Activated naive CD8-positive, alpha-beta T cell treated with anti-CD3 and anti-CD28 coated beads for 36 hours (primary cell): ENCODE measurements at regions not wholly inside any gene's neighbourhood (a gene's known extent, or its start where the extent isn't known, plus 50 kb on each side); places are given as distances from the start of the nearest gene placed in this dataset.
"Not testable (repeated sequence)": the region's sequence is repeated elsewhere in the genome, so short reads cannot be mapped to it uniquely, and the experiment has no call there.

Experiments
- DNase-seq: peaks from one replicate; pipeline ENCODE4 v3.0.0; 2021
- H3K27ac Mint-ChIP-seq: one replicate; pipeline ENCODE4 v1.8.0; 2022; ENCODE audit warnings: mild to moderate bottlenecking, moderate library complexity, mixed read lengths
- H3K27me3 Mint-ChIP-seq: one replicate; pipeline ENCODE4 v1.8.0; 2022; ENCODE audit warnings: mild to moderate bottlenecking, mixed read lengths
- H3K36me3 Mint-ChIP-seq: one replicate; pipeline ENCODE4 v1.8.0; 2021; ENCODE audit warnings: mild to moderate bottlenecking, mixed read lengths
- H3K4me1 Mint-ChIP-seq: one replicate; pipeline ENCODE4 v1.8.0; 2021; ENCODE audit warnings: mixed read lengths
- H3K4me3 Mint-ChIP-seq: one replicate; pipeline ENCODE4 v1.8.0; 2022; ENCODE audit warnings: mild to moderate bottlenecking, moderate library complexity, mixed read lengths
- H3K9me3 Mint-ChIP-seq: one replicate; pipeline ENCODE4 v1.8.0; 2022; ENCODE audit warnings: mixed read lengths

- Mint-ChIP-seq H3K36me3 (no peaks in the 10 kb centered on the region), H3K27ac (no peak overlapping the region), H3K27me3 (no peaks in the 10 kb centered on the region), H3K4me3 (no peak overlapping the region), H3K4me1 (no peaks in the 10 kb centered on the region), H3K9me3 (peaks cover 2% of the 10 kb centered on the region)
- DNase-seq: no peak
Observed at GRCh38 chr2:13821255-13821880, 811.1 kb upstream of the LRATD1 start.

DNA sequence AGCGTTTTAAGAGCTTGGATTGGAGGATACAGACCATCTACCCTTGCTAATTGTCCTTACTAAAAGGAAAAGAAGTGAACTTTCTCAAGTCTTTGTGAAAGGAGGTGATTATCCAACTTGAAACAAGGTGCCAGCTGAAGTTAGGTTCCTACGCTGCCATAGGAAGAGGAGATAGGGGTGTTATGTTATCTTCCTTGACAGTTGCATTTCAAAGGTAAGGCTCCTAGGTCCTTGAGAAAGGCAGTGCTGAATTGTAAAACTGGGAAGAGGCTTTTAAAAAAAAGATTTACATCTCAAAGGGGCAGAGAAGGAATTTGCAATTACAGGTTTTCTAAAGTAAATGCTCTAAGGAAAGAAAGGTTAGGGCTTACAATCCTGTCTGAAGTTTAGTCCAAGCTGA is 810.2 kb upstream of the LRATD1 start:
- Mint-ChIP-seq H3K36me3 (no peaks in the 10 kb centered on the region), H3K9me3 (peaks cover 2% of the 10 kb centered on the region), H3K27me3 (no peaks in the 10 kb centered on the region), H3K4me1 (no peaks in the 10 kb centered on the region), H3K4me3 (no peak overlapping the region), H3K27ac (no peak overlapping the region)
- no peak for DNase-seq

DNA sequence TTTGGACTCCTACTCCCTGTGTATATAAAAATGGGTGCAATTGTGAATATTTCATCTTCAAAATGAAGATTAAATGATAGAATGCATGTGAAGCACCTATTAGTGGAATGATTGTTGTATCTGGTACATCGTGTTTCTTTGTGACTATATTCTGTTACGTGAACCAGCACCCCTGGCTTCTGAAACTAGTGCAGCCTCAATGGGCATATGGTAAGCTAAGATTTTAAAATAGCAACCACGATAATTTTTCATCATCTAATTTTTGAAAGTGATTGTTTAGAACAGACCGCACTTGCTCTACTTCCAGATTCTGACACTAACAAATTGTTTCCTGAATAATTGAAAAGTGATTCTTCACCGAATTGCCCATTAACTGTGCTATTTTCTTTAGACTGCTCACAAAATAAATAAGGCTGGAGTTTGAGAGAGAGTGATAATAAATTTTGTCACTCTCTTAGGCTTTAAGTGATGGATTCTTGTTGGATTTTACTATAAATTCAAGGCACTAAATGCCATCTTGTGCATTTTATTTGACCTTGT is 806.1 kb upstream of the LRATD1 start:
- Mint-ChIP-seq H3K9me3 (peaks cover 3% of the 10 kb centered on the region), H3K4me3 (no peak overlapping the region), H3K36me3 (no peaks in the 10 kb centered on the region), H3K27me3 (no peaks in the 10 kb centered on the region), H3K4me1 (no peaks in the 10 kb centered on the region), H3K27ac (no peak overlapping the region)
- no peak for DNase-seq

- Mint-ChIP-seq H3K36me3 (no peaks in the 10 kb centered on the region), H3K9me3 (peaks cover 3% of the 10 kb centered on the region), H3K27ac (no peak overlapping the region), H3K4me3 (no peak overlapping the region), H3K4me1 (no peaks in the 10 kb centered on the region), H3K27me3 (no peaks in the 10 kb centered on the region)
- no peak for DNase-seq
Observed at GRCh38 chr2:13858626-13859025, 773.9 kb upstream of the LRATD1 start.

- H3K9me3 Mint-ChIP-seq, H3K27me3 Mint-ChIP-seq, DNase-seq, H3K4me1 Mint-ChIP-seq, H3K4me3 Mint-ChIP-seq, H3K27ac Mint-ChIP-seq, H3K36me3 Mint-ChIP-seq: not testable (repeated sequence)
Observed at GRCh38 chr2:13868275-13868674, 764.2 kb upstream of the LRATD1 start.

GRCh38 chr2:13876491-13877037 is 756.0 kb upstream of the LRATD1 start:
- Mint-ChIP-seq H3K36me3 (no peaks in the 10 kb centered on the region), H3K9me3 (peaks cover 5% of the 10 kb centered on the region), H3K4me3 (no peak overlapping the region), H3K27ac (no peak overlapping the region), H3K4me1 (no peaks in the 10 kb centered on the region), H3K27me3 (no peaks in the 10 kb centered on the region)
- no peak for DNase-seq

GRCh38 chr2:13877571-13877970 is 754.9 kb upstream of the LRATD1 start:
- Mint-ChIP-seq H3K36me3 (no peaks in the 10 kb centered on the region), H3K27me3 (no peaks in the 10 kb centered on the region), H3K27ac (no peak overlapping the region), H3K4me1 (no peaks in the 10 kb centered on the region), H3K9me3 (peaks cover 5% of the 10 kb centered on the region), H3K4me3 (no peak overlapping the region)
- DNase-seq: no peak

- Mint-ChIP-seq H3K4me1 (no peaks in the 10 kb centered on the region), H3K9me3 (peaks cover 2% of the 10 kb centered on the region), H3K27ac (peak overlapping the region; percentile 48), H3K27me3 (no peaks in the 10 kb centered on the region), H3K4me3 (no peak overlapping the region), H3K36me3 (no peaks in the 10 kb centered on the region)
- no peak for DNase-seq
Observed at GRCh38 chr2:13884291-13884976, 748.1 kb upstream of the LRATD1 start.

- no peaks in the 10 kb centered on the region for H3K36me3 Mint-ChIP-seq
- H3K27me3 Mint-ChIP-seq: no peaks in the 10 kb centered on the region
- DNase-seq: no peak
- H3K4me3 Mint-ChIP-seq: no peak overlapping the region
- H3K27ac Mint-ChIP-seq: no peak overlapping the region
- H3K9me3 Mint-ChIP-seq: peaks cover 1% of the 10 kb centered on the region
- no peaks in the 10 kb centered on the region for H3K4me1 Mint-ChIP-seq
Observed at GRCh38 chr2:13901526-13901925, 731.0 kb upstream of the LRATD1 start.

GRCh38 chr2:13905831-13906230 is 726.7 kb upstream of the LRATD1 start:
- no peaks in the 10 kb centered on the region for H3K36me3 Mint-ChIP-seq
- H3K4me3 Mint-ChIP-seq: no peak overlapping the region
- H3K4me1 Mint-ChIP-seq: no peaks in the 10 kb centered on the region
- H3K27ac Mint-ChIP-seq: no peak overlapping the region
- peaks cover 1% of the 10 kb centered on the region for H3K9me3 Mint-ChIP-seq
- DNase-seq: no peak
- no peaks in the 10 kb centered on the region for H3K27me3 Mint-ChIP-seq

GRCh38 chr2:13916066-13916465 is 716.5 kb upstream of the LRATD1 start:
- Mint-ChIP-seq H3K27ac (no peak overlapping the region), H3K4me1 (no peaks in the 10 kb centered on the region), H3K4me3 (no peak overlapping the region), H3K36me3 (no peaks in the 10 kb centered on the region), H3K9me3 (peaks cover 7% of the 10 kb centered on the region), H3K27me3 (no peaks in the 10 kb centered on the region)
- no peak for DNase-seq

GRCh38 chr2:13917958-13918357 is 714.6 kb upstream of the LRATD1 start:
- Mint-ChIP-seq H3K36me3 (no peaks in the 10 kb centered on the region), H3K27ac (no peak overlapping the region), H3K9me3 (peaks cover 13% of the 10 kb centered on the region), H3K4me1 (no peaks in the 10 kb centered on the region), H3K4me3 (no peak overlapping the region), H3K27me3 (no peaks in the 10 kb centered on the region)
- no peak for DNase-seq

GRCh38 chr2:13919981-13920382 is 712.5 kb upstream of the LRATD1 start:
- Mint-ChIP-seq H3K4me1 (no peaks in the 10 kb centered on the region), H3K4me3 (no peak overlapping the region)

DNA sequence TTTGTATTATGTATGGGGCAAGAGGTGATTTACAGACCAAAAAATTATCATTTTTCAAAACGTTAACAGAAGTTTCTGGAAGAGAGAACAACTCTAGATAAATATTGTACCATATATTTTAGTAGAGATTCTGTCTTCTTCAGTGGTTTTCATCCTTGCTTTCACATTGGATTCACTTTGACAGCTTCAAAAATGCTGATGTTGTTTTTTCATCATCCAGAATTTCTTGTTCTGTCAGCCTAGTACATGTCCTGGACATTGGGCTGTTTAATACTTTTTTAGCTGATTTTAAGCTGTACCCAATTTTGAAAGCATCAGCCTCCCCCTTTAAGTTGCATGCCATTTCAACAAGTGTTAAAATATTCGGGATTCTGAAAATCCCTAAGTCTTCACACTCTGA is 711.3 kb upstream of the LRATD1 start:
- no peak overlapping the region for H3K4me3 Mint-ChIP-seq
- DNase-seq: no peak
- no peaks in the 10 kb centered on the region for H3K4me1 Mint-ChIP-seq
- H3K27ac Mint-ChIP-seq: no peak overlapping the region
- no peaks in the 10 kb centered on the region for H3K27me3 Mint-ChIP-seq
- no peaks in the 10 kb centered on the region for H3K36me3 Mint-ChIP-seq
- peaks cover 14% of the 10 kb centered on the region for H3K9me3 Mint-ChIP-seq

More at GRCh38 chr2:13919981-13920382, 712.5 kb upstream of the LRATD1 start:
- Mint-ChIP-seq H3K9me3 (peaks cover 14% of the 10 kb centered on the region), H3K27ac (no peak overlapping the region), H3K36me3 (no peaks in the 10 kb centered on the region), H3K27me3 (no peaks in the 10 kb centered on the region)
- DNase-seq: no peak

- DNase-seq: no peak
- Mint-ChIP-seq H3K4me1 (no peaks in the 10 kb centered on the region), H3K27me3 (no peaks in the 10 kb centered on the region), H3K27ac (no peak overlapping the region), H3K36me3 (no peaks in the 10 kb centered on the region), H3K9me3 (peaks cover 14% of the 10 kb centered on the region), H3K4me3 (no peak overlapping the region)
Observed at GRCh38 chr2:13923823-13924222, 708.7 kb upstream of the LRATD1 start.

DNA sequence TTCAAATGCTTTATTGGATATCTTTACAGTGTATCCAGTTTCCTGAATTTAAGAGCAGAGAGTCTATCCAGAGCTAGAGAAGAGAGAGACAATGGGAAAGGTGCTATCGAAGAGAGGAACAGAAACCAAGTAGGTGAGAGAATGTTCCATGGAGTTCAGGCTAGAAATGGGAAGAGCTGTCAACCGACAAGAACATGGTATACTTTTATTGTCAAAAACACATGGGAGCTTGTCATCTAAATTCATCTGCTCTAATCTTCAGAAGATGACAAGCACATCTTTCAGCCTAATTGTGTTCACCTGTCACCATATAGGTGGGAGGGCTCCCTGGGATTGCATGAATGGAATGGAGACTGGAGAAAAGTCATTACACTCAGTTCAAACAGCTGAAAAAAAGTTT is 690.4 kb upstream of the LRATD1 start:
- H3K27ac Mint-ChIP-seq: no peak overlapping the region
- DNase-seq: no peak
- H3K4me3 Mint-ChIP-seq: no peak overlapping the region
- no peaks in the 10 kb centered on the region for H3K27me3 Mint-ChIP-seq
- H3K36me3 Mint-ChIP-seq: no peaks in the 10 kb centered on the region
- no peaks in the 10 kb centered on the region for H3K4me1 Mint-ChIP-seq
- peaks cover 3% of the 10 kb centered on the region for H3K9me3 Mint-ChIP-seq
